GM04504 (cell line): ENCODE measurements at regions not wholly inside any gene's neighbourhood (a gene's known extent, or its start where the extent isn't known, plus 50 kb on each side); places are given as distances from the start of the nearest gene placed in this dataset.

ENCODE experiments used
- DNase-seq: peaks from one replicate; pipeline ENCODE4 v3.0.0-alpha.2; 2012; ENCODE audit warnings: low read depth

DNA sequence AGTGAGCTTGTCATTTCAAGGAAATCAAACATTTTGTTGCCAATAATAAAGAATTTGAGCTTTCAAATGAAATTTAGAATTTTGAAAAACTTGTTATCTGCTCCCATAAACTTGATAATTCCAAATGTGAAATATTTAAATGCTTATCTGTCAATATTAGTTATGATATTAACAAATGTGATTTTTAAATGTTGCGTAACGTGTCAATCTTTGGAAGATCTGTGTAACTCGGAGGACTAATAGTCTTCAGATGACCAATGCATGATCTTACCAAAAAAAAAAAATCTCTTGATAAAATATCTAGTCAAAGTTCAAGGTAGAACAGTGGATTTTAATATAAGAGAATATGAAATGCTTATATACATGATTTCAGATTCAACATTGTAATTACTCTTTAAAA, 274.5 kb upstream of the HSF2 start:
- no peak for DNase-seq

DNA sequence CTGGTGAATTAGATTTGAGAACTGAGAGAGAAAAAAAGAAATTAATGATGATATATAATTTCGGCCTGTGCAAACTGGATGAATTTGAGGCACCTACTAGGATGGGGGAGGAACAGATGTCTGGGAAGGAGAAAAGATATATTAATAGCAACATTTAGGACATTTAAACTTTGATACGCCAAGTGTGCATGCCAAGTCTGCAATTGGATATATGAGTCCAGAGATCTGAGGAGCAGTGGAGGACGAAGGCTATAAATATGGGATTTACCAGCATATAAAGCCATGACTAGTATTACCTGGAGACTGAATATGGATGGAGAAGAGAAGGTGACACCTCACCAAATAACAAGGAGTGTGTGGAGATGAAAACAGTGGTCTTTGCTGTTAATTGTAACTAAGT, 272.6 kb upstream of the HSF2 start:
- DNase-seq: no peak

DNA sequence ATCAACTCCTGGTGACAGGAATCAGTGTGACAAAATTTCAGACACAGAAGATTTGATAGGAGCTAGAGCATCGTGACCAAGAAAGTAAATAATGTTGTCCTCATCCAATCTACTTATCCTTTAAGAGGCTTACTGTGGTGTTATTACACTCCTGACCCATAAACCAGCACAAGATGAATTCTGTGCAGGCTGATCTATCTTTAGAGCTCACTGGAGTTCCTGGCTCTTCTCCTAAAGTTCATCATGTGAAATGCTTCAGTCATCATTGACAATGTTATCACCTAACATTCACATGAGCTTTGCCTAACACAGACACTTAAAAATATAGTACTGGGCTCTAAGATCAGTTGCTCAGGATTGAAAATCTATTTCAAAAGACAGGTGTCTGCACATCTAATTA, 271.0 kb upstream of the HSF2 start:
- no peak for DNase-seq

DNA sequence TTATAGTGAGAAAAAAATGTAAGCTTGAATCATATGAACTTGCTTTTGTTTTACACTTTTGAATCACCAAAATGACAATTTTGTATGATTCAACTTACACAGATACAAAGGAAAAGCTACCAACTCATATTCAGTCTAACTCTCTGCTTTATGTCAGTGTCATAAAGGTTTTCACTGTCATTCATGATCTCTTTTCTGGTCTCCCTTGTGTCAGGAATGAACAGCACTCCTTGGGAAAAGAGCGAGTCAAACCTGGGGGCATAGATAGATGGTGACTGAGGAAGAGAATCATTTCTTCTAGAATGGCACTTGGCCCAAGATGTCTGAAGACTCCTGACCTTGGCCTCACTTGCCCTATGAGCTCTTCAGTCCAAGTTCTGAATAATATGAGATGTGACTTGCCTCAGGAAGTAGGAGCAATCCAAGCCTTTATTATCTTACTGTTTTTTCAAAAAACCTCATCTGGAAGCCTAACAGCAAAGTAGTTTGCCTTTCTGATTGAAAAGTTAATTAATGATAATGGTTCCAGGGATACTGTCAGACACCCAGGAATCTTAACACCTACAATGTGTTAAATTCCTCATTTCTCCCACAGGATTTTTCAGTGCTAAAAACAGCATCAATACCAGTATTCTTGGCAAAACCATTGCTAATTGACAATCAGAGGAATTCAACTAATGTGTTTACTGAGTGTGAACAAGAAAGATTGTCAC, 270.0 kb upstream of the HSF2 start:
- no peak for DNase-seq

DNA sequence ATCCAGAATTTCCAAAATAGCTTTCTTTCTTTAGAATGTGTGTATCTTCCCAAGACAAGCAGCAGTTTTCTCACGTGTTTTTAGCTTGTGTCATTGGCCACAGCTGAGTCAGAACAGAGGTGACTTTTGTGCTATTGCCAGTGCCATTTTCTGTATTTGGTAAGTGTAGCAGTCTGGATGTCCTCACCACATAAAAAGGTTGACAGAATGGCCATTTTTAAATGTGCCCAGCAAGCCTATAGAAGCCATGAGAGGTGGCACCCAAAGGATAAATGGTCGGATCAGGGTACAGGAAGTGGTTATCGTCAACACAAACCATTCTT, 269.5 kb upstream of the HSF2 start:
- no peak for DNase-seq

- DNase-seq: no peak
These were observed 268.9 kb upstream of the HSF2 start for GRCh38 chr6:122130518-122130917.

DNA sequence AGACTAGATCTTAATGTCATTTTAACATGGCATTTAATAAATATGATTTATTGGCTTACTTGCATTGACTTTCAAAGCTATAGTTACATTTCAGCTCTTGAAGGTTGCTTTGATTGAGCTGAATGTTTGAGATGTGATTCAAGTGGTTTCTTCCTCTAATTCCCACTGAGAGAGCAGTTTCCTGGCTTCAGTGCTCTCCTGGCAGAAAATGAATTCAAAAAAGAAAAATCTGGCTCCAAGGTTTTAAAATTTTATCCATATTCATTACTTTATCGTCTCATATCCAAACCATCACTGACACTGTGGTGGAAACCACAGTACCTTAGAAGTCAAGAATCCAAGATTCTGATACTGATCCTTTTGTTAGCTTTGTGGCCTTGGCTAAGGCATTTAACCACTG, 263.1 kb upstream of the HSF2 start:
- no peak for DNase-seq

- DNase-seq: no peak
These were observed 259.4 kb upstream of the HSF2 start for GRCh38 chr6:122140031-122140430.

GRCh38 chr6:122141246-122141645, 258.2 kb upstream of the HSF2 start:
- DNase-seq: no peak

DNA sequence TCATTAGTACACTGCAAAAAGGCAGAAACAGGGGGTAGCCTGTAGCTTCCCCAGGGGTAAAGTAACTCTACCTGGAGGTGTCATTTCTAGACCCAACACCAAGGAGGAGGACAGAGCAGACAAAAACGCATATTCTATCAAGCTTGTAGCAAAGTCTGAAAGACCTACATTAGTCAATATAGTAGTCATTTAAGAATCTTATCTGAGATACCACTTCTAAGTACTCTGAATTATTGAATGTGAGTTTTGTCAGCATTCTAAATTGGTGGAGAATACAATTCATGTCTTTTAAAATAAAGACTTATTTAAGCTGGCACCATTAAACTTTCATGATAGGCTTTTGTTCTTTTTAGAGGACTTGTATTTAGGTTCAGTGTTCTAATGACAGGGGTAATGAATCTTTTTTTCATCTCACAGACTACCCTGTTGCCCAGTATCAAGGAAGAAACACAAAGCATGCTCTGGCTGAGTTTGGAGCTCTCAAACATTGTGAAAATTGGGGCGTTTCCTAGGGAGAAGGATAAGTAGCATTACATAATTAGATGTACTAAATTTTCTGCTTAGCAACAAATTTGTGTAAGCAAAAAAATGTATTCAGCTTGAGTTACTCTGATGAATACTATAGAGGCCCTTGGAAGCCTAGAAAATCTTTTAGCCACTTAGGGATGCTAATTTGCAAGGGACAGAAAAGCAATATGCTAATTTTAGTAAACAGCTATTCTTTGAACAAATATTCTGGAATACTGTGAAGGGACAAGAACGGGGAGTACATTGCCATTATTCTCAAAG, 255.4 kb upstream of the HSF2 start:
- DNase-seq: no peak

DNA sequence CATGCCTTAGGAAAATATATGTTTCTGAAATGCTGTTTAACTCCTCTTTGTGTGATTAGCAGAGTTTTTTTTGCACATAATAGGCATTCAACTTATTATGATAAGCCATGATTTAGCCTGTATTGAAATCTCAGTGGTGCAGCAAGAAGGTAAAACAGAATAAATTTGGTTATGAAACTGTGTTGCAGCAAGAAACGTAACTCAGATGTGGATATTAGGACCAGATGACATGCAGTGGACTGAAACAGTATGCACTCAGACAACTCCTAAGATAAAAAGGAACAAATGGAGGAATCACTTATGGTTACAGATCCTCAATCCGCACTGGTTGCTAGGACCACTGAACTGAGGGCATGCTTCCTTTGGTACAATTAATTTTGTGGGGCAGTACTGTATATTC, 254.2 kb upstream of the HSF2 start:
- DNase-seq: no peak

GRCh38 chr6:122145741-122146240, 253.7 kb upstream of the HSF2 start:
- no peak for DNase-seq

DNA sequence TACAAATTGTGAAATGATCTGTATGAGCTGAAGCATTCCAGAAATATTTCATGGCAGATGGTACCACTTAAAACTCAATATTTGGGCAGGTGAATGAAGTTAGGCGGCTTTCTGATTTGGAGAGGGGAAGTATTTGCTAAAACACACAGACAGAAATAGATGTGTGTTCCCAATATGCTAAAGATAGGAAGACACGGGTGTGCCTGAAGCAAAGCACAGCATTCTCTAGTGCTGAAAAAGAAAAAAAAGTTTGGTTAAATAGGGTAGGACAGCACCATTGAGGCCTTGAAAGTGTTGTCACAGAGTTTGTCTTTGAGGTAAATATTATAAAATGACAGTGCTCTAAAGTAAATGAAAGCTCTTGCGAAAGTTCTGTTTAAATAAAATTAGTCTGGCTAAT, 252.2 kb upstream of the HSF2 start:
- DNase-seq: no peak

DNA sequence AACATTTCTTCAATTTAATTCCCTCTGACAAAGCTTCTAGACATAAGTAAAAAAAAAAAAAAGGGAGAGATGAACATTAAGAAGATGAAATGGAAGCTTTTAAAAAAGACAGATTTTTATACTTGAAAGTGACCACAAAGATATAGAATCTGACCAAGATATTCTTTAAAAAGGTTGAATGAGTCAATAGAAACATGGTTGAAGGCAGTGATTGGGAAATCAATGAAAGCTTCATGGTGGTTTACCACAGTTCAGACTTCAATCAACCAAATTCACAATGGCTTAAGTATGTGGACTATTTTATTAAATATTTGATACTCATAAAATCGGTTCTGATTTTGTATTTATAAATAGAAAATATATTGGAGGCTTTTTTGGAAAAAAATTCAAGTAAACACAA, 248.4 kb upstream of the HSF2 start:
- DNase-seq: no peak

DNA sequence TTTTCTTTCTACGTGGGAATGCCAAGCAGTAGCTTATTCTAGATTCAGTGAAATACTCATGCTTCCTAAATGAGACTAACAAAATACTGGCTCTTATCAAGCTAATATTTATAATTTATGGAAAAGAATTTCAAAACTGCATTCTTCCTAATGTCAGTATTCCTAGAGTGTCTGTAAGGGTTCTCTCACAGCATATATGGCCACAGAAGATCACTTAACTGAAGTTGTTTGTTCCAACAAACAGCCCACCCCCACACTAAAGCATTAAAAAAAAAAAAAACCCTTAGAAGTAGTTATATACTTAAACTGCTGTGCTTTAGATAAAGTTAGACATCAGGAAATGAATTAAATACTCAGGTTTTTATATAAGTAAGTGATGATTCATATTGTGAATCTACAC, 247.7 kb upstream of the HSF2 start:
- no peak for DNase-seq

- DNase-seq: no peak
These were observed 245.9 kb upstream of the HSF2 start for GRCh38 chr6:122153557-122153956.

- no peak for DNase-seq
These were observed 245.3 kb upstream of the HSF2 start for GRCh38 chr6:122154155-122154554.

- DNase-seq: no peak
These were observed 244.4 kb upstream of the HSF2 start for GRCh38 chr6:122154912-122155575.

DNA sequence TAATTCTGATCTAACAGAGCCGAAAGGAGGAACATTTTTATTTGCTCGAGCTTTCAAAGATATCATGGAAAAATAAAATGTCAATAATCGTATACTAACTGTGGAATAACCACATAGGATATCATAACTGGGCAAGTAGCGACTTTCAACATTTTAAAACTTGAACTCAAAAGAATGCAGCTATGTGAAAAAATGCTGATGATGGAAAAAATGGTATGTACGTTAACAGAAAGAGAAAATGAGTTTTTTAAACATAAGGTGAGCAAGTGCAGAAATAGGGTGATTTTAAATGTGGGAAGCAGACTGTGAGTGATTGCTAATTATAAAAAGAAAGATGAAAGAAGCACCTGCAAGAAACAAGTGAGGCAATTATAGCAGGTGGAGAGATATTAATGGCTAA, 238.3 kb upstream of the HSF2 start:
- DNase-seq: no peak

DNA sequence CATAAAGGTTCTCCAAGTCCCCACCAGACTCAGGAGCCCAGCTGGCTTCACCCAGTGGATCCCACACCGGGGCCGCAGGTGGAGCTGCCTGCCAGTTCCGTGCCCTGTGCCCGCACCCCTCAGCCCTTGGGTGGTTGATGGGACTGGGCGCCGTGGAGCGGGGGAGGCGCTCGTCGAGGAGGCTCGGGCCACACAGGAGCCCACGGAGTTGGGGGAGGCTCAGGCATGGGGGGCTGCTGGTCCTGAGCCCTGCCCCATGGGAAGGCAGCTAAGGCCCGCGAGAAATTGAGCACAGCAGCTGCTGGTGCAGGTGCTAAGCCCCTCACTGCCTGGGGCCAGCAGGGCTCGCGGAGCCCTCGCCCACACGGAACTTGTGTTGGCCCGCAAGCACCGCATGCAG, 234.4 kb upstream of the HSF2 start:
- no peak for DNase-seq

DNA sequence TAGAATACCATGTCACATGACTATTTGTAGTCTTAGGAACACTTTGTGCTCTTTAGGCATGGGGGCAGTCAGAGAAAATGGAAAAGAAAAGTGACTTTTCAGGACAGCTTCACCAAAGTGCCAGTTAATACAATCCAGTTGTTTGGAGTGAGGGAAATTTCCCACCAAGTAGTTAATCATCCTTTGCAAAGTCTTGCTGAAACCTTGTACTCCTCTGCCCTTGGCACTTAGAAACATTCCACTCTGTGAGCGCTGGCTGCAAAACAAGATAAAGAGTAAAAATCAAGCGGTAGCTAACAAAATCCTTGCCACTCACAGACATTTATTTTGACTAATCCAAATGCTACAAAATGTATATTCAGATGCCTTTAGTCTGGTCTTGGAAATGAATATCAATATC, 229.2 kb upstream of the HSF2 start:
- no peak for DNase-seq

- DNase-seq: no peak
These were observed 220.5 kb upstream of the HSF2 start for GRCh38 chr6:122178988-122179387.

GRCh38 chr6:122180132-122180531, 219.3 kb upstream of the HSF2 start:
- no peak for DNase-seq
